Mammary epithelial cell (primary cell): ENCODE measurements at regions not wholly inside any gene's neighbourhood (a gene's known extent, or its start where the extent isn't known, plus 50 kb on each side); places are given as distances from the start of the nearest gene placed in this dataset.

Source experiments
- CTCF ChIP-seq, 2 donors: IDR thresholded peaks in 1 of 2; conservative IDR thresholded peaks in 1 of 2; 2 replicates each; pipeline ENCODE4 v1.5.1; 2011 to 2012; ENCODE audit warnings: inconsistent platforms in 2 of 2, low read length in 2 of 2, mild to moderate bottlenecking in 2 of 2, control low read depth in 1 of 2, low read depth in 1 of 2; ENCODE audit not compliant: insufficient read depth in 1 of 2; ENCODE audit errors: extremely low read depth in 1 of 2
- EZH2 ChIP-seq: IDR thresholded peaks from 2 replicates; pipeline ENCODE4 v1.6.1; 2012; ENCODE audit warnings: low read length, inconsistent platforms, borderline replicate concordance

GRCh38 chr5:166074582-166075481, 2216.6 kb upstream of the WWC1 start:
- TF ChIP-seq CTCF (conservative IDR thresholded peaks at IDR 0.05 in 1 of 2, IDR thresholded peaks at IDR 0.05 in 1 of 2; ENCODE audit: extremely low read depth in 1 of 2, insufficient read depth in 1 of 2, low read depth in 1 of 2, low read length in 2 of 2) (no peak), EZH2 (no peak)
